NCI-H1105 treated with DMSO at 0.1 percent for 48 hours (cell line): ENCODE measurements at regions not wholly inside any gene's neighbourhood (a gene's known extent, or its start where the extent isn't known, plus 50 kb on each side); places are given as distances from the start of the nearest gene placed in this dataset.
"Not testable (repeated sequence)": the region's sequence is repeated elsewhere in the genome, so short reads cannot be mapped to it uniquely, and the experiment has no call there.

Source experiments
- DNase-seq: peaks from one replicate; lab custom pipeline; 2025; lab: John Stamatoyannopoulos, UW

GRCh38 chr14:38705220-38705619 lies 397.8 kb downstream of the SEC23A start:
- DNase-seq, result no peak

- DNase-seq, result no peak
These were observed 398.8 kb downstream of the SEC23A start for GRCh38 chr14:38704220-38704619.

GRCh38 chr14:38696925-38697324 lies 406.1 kb downstream of the SEC23A start:
- DNase-seq, result no peak

- DNase-seq, result no peak
These were observed 409.6 kb downstream of the SEC23A start for GRCh38 chr14:38693423-38693822.

GRCh38 chr14:38669027-38669426 lies 413.1 kb upstream of the CLEC14A start:
- DNase-seq, result no peak

- DNase-seq, result no peak
These were observed 407.5 kb upstream of the CLEC14A start for GRCh38 chr14:38663382-38663781.

- peak; percentile 86 for DNase-seq
These were observed 406.9 kb upstream of the CLEC14A start for GRCh38 chr14:38662781-38663180.

GRCh38 chr14:38646391-38646790 lies 390.5 kb upstream of the CLEC14A start:
- DNase-seq, result peak; percentile 18

GRCh38 chr14:38634913-38635312 lies 379.0 kb upstream of the CLEC14A start:
- DNase-seq, result not testable (repeated sequence)

GRCh38 chr14:38629412-38629811 lies 373.5 kb upstream of the CLEC14A start:
- DNase-seq, result no peak

- no peak for DNase-seq
These were observed 371.3 kb upstream of the CLEC14A start for GRCh38 chr14:38627163-38627562.

GRCh38 chr14:38623661-38624060 lies 367.8 kb upstream of the CLEC14A start:
- no peak for DNase-seq

- DNase-seq, result no peak
These were observed 362.6 kb upstream of the CLEC14A start for GRCh38 chr14:38618514-38618913.

- DNase-seq, result peak; percentile 92
These were observed 361.1 kb upstream of the CLEC14A start for GRCh38 chr14:38616959-38617358.

DNA sequence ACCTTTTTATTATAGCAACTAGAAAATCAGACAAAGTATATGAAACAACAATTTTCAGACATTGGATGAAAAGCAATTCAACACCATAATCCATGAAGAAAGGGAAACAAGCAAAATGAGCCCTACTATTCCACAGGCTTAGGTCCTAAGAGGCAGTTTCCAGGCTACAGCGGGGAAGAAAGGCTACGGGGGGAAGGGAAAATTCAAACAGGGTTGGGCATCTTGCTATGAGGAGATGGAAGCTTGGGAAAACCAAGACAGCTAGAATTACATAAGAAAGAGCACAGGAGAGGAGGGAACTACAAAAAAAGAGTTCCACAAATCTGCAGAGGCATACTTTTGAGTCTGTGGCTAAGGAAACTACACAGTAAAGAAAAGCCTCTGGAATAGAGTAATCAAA lies 356.0 kb upstream of the CLEC14A start:
- no peak for DNase-seq

DNA sequence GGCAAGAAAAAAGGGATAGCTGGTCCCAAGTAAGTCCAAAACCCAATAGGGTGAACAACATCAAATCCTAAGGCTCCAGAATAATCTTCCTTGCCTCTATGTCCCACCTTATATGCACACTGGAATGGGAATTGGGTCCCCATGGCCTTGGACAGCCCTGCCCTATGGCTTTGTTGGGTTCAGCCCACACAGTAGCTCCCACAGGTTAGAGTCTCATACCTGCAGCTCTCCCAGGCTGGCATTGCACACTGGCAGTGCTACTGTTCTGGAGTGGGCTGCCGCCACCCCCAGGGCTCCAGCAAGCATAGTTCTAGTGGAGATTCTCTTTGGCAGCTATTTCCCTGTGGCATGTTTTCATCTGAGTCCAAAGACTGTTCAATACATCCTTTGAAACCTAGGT lies 352.4 kb upstream of the CLEC14A start:
- DNase-seq, result no peak

GRCh38 chr14:38605193-38606114 lies 349.6 kb upstream of the CLEC14A start:
- no peak for DNase-seq

- DNase-seq, result not testable (repeated sequence)
These were observed 344.7 kb upstream of the CLEC14A start for GRCh38 chr14:38600572-38600971.

DNA sequence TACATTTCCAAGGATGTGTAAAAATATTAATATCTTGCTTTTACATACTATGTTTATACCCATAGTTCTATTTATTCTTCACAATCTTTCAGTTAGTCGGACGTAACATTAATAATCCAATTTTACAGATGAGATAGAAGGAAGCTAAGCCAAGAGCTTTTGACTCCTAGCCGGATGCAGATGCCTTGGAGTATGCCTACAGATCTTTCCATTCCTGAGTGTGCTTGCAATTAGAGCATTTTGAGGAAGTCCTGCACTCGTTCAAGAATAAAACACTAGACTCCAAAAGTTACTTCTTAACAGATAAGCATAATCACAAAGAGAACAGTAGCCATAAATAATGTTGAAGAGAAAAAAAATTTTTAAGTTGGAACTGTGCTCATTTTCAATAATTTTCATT lies 337.6 kb upstream of the CLEC14A start:
- DNase-seq, result no peak

DNA sequence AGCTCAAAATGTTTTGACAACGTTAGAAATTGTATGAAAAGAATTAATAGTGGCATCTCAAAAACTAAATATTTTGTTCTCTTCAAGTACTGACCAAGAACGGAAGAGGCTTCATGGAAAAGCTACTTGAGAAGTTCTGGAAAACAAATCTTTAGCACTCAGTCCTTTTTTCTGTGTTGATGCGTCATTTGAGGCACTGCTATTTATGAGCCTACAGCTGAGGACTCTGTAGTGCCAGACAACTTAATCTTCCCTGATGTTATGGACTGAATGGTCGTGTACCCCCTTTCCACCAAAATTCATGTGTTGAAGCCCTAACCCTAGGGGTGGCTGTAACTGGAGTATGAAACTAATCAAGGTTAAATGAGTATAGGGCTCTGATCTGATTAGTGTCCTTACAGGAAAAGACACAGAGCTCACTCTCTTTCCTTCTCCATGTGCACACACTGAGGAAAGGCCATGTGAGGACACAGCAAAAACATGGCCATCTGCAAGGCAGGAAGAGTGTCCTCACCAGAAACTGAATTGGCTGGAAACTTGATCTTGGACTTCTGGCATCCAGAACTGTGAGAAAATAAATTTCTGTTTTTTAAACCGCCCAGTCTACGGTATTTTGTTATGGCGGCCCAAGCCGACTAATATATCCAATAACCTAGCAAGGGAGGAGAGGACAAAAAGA lies 337.0 kb upstream of the CLEC14A start:
- DNase-seq, result no peak

GRCh38 chr14:38589747-38590350 lies 334.0 kb upstream of the CLEC14A start:
- DNase-seq, result no peak

GRCh38 chr14:38583471-38583870 lies 327.6 kb upstream of the CLEC14A start:
- no peak for DNase-seq

DNA sequence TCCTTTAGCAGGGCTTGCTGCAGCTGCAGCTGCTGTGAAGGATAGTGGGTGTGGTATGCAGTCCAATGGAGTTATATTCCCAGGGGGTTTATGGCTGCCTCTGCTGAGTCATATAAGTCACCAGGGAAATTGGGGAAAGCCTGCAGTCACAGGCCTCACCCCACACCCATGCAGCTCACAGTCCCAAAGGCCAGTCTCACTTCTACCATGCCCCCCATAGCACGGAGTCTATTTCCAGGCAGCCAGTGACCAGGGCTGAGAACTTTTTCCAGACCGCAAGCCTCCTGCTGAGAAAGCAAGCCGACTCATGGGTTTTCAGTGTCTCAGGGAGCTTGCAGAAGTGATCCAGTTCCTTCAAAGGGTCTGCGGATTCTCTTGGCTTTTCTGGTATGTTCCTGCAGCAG lies 322.4 kb upstream of the CLEC14A start:
- no peak for DNase-seq
